ENCODE measurements at regions not wholly inside any gene's neighbourhood (a gene's known extent, or its start where the extent isn't known, plus 50 kb on each side); places are given as distances from the start of the nearest gene placed in this dataset.
"Not testable (repeated sequence)": the region's sequence is repeated elsewhere in the genome, so short reads cannot be mapped to it uniquely, and the experiment has no call there.

GRCh38 chr22:25447067-25447685 lies 117.3 kb upstream of the GRK3 start:
- DNase-seq, result no peak
- intact Hi-C loops (cut with DNase I), result loop anchor here (5.0 kb wide), 2 partner anchors 85 to 255 kb away; no protein-coding TSS in a partner anchor

GRCh38 chr22:25447686-25448434 lies 116.6 kb upstream of the GRK3 start:
- intact Hi-C loops (cut with DNase I), result loop anchor here (5.0 kb wide), 2 partner anchors 86 to 254 kb away; no protein-coding TSS in a partner anchor
- peak; percentile 78 to 98 (median 90) for DNase-seq

- DNase-seq, result no peak
- intact Hi-C loops (cut with DNase I), result loop anchor here (5.0 kb wide), 2 partner anchors 86 to 254 kb away; no protein-coding TSS in a partner anchor
These were observed 115.9 kb upstream of the GRK3 start for GRCh38 chr22:25448435-25449051.

- DNase-seq, result no peak
- intact Hi-C loops (cut with DNase I), result loop anchor here (5.0 kb wide), 2 partner anchors 88 to 252 kb away; no protein-coding TSS in a partner anchor
These were observed 114.6 kb upstream of the GRK3 start for GRCh38 chr22:25449781-25450317.

GRCh38 chr22:25451480-25452114 lies 112.9 kb upstream of the GRK3 start:
- intact Hi-C loops (cut with DNase I), result no loop called here
- no peak for DNase-seq

GRCh38 chr22:25452116-25452700 lies 112.3 kb upstream of the GRK3 start:
- DNase-seq, result no peak
- intact Hi-C loops (cut with DNase I), result no loop called here

- intact Hi-C loops (cut with DNase I), result no loop called here
- DNase-seq, result no peak
These were observed 111.4 kb upstream of the GRK3 start for GRCh38 chr22:25453058-25453457.

- no peak for DNase-seq
- intact Hi-C loops (cut with DNase I), result no loop called here
These were observed 110.9 kb upstream of the GRK3 start for GRCh38 chr22:25453557-25453956.

- DNase-seq; intact Hi-C loops (cut with DNase I): not testable (repeated sequence)
These were observed 108.0 kb upstream of the GRK3 start for GRCh38 chr22:25456300-25457043.

GRCh38 chr22:25458631-25459030 lies 105.8 kb upstream of the GRK3 start:
- intact Hi-C loops (cut with DNase I), result not testable (repeated sequence)

GRCh38 chr22:25460682-25461081 lies 103.8 kb upstream of the GRK3 start:
- not testable (repeated sequence) for DNase-seq
- intact Hi-C loops (cut with DNase I), result loop anchor here (10.0 kb wide), 1 partner anchor 84 kb away; no protein-coding TSS in a partner anchor

More at GRCh38 chr22:25458631-25459030, 105.8 kb upstream of the GRK3 start:
- DNase-seq, result not testable (repeated sequence)

GRCh38 chr22:25461301-25461700 lies 103.2 kb upstream of the GRK3 start:
- intact Hi-C loops (cut with DNase I), result loop anchor here (10.0 kb wide), 1 partner anchor 84 kb away; no protein-coding TSS in a partner anchor
- DNase-seq, result no peak

GRCh38 chr22:25462474-25463346 lies 101.8 kb upstream of the GRK3 start:
- intact Hi-C loops (cut with DNase I), result loop anchor here (1.0 to 10.0 kb wide), 3 partner anchors 82 to 311 kb away; no protein-coding TSS in a partner anchor
- DNase-seq, result peak; percentile 71 to 97 (median 86)

- intact Hi-C loops (cut with DNase I), result loop anchor here (10.0 kb wide), 1 partner anchor 82 kb away; no protein-coding TSS in a partner anchor
These were observed 101.2 kb upstream of the GRK3 start for GRCh38 chr22:25463347-25463628.

GRCh38 chr22:25464326-25464725 lies 100.1 kb upstream of the GRK3 start:
- DNase-seq, result not testable (repeated sequence)

More at GRCh38 chr22:25463347-25463628, 101.2 kb upstream of the GRK3 start:
- DNase-seq, result not testable (repeated sequence)

GRCh38 chr22:25465949-25466348 lies 98.5 kb upstream of the GRK3 start:
- DNase-seq, result no peak
- intact Hi-C loops (cut with DNase I), result loop anchor here (10.0 kb wide), 1 partner anchor 79 kb away; no protein-coding TSS in a partner anchor

More at GRCh38 chr22:25464326-25464725, 100.1 kb upstream of the GRK3 start:
- intact Hi-C loops (cut with DNase I), result loop anchor here (10.0 kb wide), 1 partner anchor 80 kb away; no protein-coding TSS in a partner anchor

GRCh38 chr22:25472382-25472781 lies 92.1 kb upstream of the GRK3 start:
- DNase-seq, result no peak
- intact Hi-C loops (cut with DNase I), result no loop called here

Measured in posterior cingulate gyrus (tissue), 11 donors.